ENCODE measurements at regions not wholly inside any gene's neighbourhood (a gene's known extent, or its start where the extent isn't known, plus 50 kb on each side); places are given as distances from the start of the nearest gene placed in this dataset.

- TF ChIP-seq CTCF (CRISPR knock-in tag; IDR thresholded peaks at IDR 0.05) (no peak), ZNF550 (CRISPR knock-in tag; IDR thresholded peaks at IDR 0.05; ENCODE audit: borderline replicate concordance) (no peak), NR2C2 (CRISPR knock-in tag; IDR thresholded peaks at IDR 0.05; ENCODE audit: borderline replicate concordance) (no peak), HDAC2 (CRISPR knock-in tag; IDR thresholded peaks at IDR 0.05) (no peak), ASH2L (IDR thresholded peaks at IDR 0.05; ENCODE audit: insufficient read length, low read depth, low read length) (no peak), EZH2 (conservative IDR thresholded peaks at IDR 0.05; ENCODE audit: low read depth, low read length) (no peak), EP300 (IDR thresholded peaks at IDR 0.05; ENCODE audit: low read depth in 2 of 2, low read length in 2 of 2) (no peak), EP300 (CRISPR knock-in tag; IDR thresholded peaks at IDR 0.05; ENCODE audit: borderline replicate concordance) (no peak), MXD4 (CRISPR knock-in tag; IDR thresholded peaks at IDR 0.05) (no peak), POLR2AphosphoS5 (IDR thresholded peaks at IDR 0.05; ENCODE audit: low read depth, low read length) (no peak), SRF (IDR thresholded peaks at IDR 0.05; ENCODE audit: low read depth, low read length) (no peak), NFE2L2 (IDR thresholded peaks at IDR 0.05; ENCODE audit: low read length) (no peak), KAT2B (IDR thresholded peaks at IDR 0.05; ENCODE audit: borderline replicate concordance, low read depth, low read length) (no peak), GLMP (CRISPR knock-in tag; IDR thresholded peaks at IDR 0.05; ENCODE audit: borderline replicate concordance) (no peak)
These were observed 148.7 kb upstream of the JARID2 start for GRCh38 chr6:15096894-15097837.

Data from HepG2 (cell line).